ENCODE measurements at regions not wholly inside any gene's neighbourhood (a gene's known extent, or its start where the extent isn't known, plus 50 kb on each side); places are given as distances from the start of the nearest gene placed in this dataset.

DNA sequence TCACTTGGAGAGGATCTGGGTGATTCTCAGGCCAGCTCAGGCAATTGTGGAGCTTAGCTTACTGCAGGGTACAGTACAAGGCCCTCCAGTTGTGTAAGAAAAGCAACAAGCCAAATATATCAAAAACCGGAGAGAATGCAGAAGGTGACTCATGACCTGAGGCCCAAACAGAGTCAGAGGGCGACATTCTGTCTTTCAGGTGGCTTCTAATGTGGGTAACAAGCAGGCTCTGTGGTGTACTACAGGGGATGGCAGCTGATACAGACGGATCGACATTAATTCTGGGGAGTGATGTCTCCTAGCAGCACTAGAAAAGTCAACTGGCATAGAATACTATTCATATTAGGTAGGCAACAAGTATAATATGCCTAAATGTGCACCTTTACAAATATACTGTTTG, 219.5 kb upstream of the SOX11 start:
- Histone ChIP-seq H2AFZ (no peak overlapping the region), H3K4me3 (ENCODE audit: low read depth, low read length) (no peak overlapping the region), H3K27ac (no peak overlapping the region), H3K9ac (no peak overlapping the region), H3K79me2 (no peaks in the 10 kb centered on the region), H3K27me3 (ENCODE audit: control insufficient read depth, insufficient read depth, low read length) (no peaks in the 10 kb centered on the region), H3K9me3 (ENCODE audit: control insufficient read depth, low read length) (no peaks in the 10 kb centered on the region), H3K4me2 (ENCODE audit: low read length) (no peak overlapping the region), H3K4me1 (no peaks in the 10 kb centered on the region), H3K36me3 (ENCODE audit: control insufficient read depth, insufficient read depth, low read length) (no peaks in the 10 kb centered on the region)
- no peak for TF ChIP-seq CTCF (IDR thresholded peaks at IDR 0.05)

GRCh38 chr2:5473635-5474034, 218.5 kb upstream of the SOX11 start:
- TF ChIP-seq CTCF (IDR thresholded peaks at IDR 0.05) = no peak
- Histone ChIP-seq H3K4me1 (no peaks in the 10 kb centered on the region), H3K27me3 (ENCODE audit: control insufficient read depth, insufficient read depth, low read length) (no peaks in the 10 kb centered on the region), H3K36me3 (ENCODE audit: control insufficient read depth, insufficient read depth, low read length) (no peaks in the 10 kb centered on the region), H2AFZ (no peak overlapping the region), H3K9ac (no peak overlapping the region), H3K27ac (no peak overlapping the region), H3K79me2 (no peaks in the 10 kb centered on the region), H3K9me3 (ENCODE audit: control insufficient read depth, low read length) (no peaks in the 10 kb centered on the region), H3K4me3 (ENCODE audit: low read depth, low read length) (no peak overlapping the region), H3K4me2 (ENCODE audit: low read length) (no peak overlapping the region)

DNA sequence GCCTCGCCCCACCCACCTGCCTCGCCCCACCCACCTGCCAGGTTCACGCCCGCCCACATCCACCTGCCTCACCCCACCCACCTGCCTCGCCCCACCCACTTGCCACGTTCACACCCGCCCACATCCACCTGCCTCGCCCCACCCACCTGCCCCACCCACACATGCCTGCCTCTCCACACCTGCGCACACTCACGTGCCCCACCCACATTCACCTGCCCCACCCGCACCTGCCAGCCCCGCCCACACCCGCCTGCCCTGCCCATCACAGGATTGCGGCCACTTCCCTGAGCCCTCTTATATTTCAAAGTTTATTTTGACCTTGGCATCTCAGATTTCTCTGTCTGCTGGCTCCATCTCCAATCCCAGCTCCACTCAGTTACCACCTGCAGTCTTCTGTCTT, 217.5 kb upstream of the SOX11 start:
- Histone ChIP-seq H3K4me1 (no peaks in the 10 kb centered on the region), H3K27ac (no peak overlapping the region), H3K36me3 (ENCODE audit: control insufficient read depth, insufficient read depth, low read length) (no peaks in the 10 kb centered on the region), H3K27me3 (ENCODE audit: control insufficient read depth, insufficient read depth, low read length) (no peaks in the 10 kb centered on the region), H3K9me3 (ENCODE audit: control insufficient read depth, low read length) (no peaks in the 10 kb centered on the region), H3K4me3 (ENCODE audit: low read depth, low read length) (no peak overlapping the region), H3K4me2 (ENCODE audit: low read length) (no peak overlapping the region), H2AFZ (no peak overlapping the region), H3K9ac (no peak overlapping the region), H3K79me2 (no peaks in the 10 kb centered on the region)
- TF ChIP-seq CTCF (IDR thresholded peaks at IDR 0.05) = no peak

GRCh38 chr2:5479265-5479928, 212.8 kb upstream of the SOX11 start:
- H3K9ac ChIP-seq = no peak overlapping the region
- H3K79me2 ChIP-seq = no peaks in the 10 kb centered on the region
- H3K4me2 ChIP-seq (ENCODE audit: low read length) = no peak overlapping the region
- no peaks in the 10 kb centered on the region for H3K36me3 ChIP-seq (ENCODE audit: control insufficient read depth, insufficient read depth, low read length)
- no peaks in the 10 kb centered on the region for H3K9me3 ChIP-seq (ENCODE audit: control insufficient read depth, low read length)
- H3K27ac ChIP-seq = no peak overlapping the region
- no peak for TF ChIP-seq CTCF (IDR thresholded peaks at IDR 0.05)
- no peaks in the 10 kb centered on the region for H3K27me3 ChIP-seq (ENCODE audit: control insufficient read depth, insufficient read depth, low read length)
- H3K4me1 ChIP-seq = no peaks in the 10 kb centered on the region
- no peak overlapping the region for H2AFZ ChIP-seq
- H3K4me3 ChIP-seq (ENCODE audit: low read depth, low read length) = no peak overlapping the region

DNA sequence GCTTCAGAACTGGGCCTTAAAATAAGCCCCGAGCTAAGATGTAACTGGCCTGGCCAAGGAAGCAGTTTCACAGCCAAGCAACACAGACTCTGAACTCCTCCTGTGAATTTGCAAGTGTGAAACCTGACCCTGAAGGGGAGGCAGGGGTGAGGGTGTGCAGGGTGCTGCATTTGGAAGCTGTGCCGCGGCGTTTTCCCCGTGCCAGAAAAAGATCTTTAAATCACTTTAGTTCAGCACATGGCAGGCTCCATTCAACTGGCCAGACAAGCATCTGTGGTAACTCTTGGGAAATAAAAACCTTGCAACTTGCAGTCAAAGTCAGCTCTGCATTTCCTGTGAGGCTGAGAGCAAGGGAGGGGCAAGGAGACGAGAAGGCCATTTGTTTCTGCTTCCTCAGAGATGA, 209.3 kb upstream of the SOX11 start:
- no peak overlapping the region for H3K4me3 ChIP-seq (ENCODE audit: low read depth, low read length)
- no peaks in the 10 kb centered on the region for H3K36me3 ChIP-seq (ENCODE audit: control insufficient read depth, insufficient read depth, low read length)
- no peak overlapping the region for H2AFZ ChIP-seq
- no peak overlapping the region for H3K4me2 ChIP-seq (ENCODE audit: low read length)
- no peaks in the 10 kb centered on the region for H3K27me3 ChIP-seq (ENCODE audit: control insufficient read depth, insufficient read depth, low read length)
- H3K4me1 ChIP-seq = no peaks in the 10 kb centered on the region
- H3K9ac ChIP-seq = no peak overlapping the region
- H3K79me2 ChIP-seq = no peaks in the 10 kb centered on the region
- no peak overlapping the region for H3K27ac ChIP-seq
- TF ChIP-seq CTCF (IDR thresholded peaks at IDR 0.05) = no peak
- no peaks in the 10 kb centered on the region for H3K9me3 ChIP-seq (ENCODE audit: control insufficient read depth, low read length)

Measured in parathyroid adenoma (tissue), 2 donors.